HG03060 (cell line): ENCODE measurements at regions not wholly inside any gene's neighbourhood (a gene's known extent, or its start where the extent isn't known, plus 50 kb on each side); places are given as distances from the start of the nearest gene placed in this dataset.
"Not testable (repeated sequence)": the region's sequence is repeated elsewhere in the genome, so short reads cannot be mapped to it uniquely, and the experiment has no call there.

Experiments
- ATAC-seq: cut with Tn5 transposase; IDR thresholded peaks from one replicate; pipeline ENCODE4 v1.9.1; 2021; ENCODE audit warnings: low read depth, moderate number of reproducible peaks; ENCODE audit not compliant: unreplicated experiment

DNA sequence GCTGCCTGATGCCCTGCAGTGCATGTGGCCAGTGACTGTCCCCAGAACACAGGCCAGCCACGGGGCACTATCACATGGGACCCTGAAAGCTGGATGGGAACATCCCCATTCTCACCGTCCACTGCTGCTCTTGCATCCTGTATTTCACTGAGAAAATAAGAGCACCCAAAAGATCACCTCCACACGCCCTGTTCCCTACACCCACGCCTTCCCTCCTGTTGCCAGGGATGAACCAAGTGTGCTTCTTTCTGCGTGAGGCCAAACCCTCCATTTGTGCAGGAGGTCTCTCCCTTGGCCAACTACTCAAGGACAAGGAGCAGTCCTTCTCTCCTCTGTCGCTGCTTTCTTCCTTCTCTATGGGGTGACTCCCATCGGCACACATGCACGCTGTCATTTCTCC is 118.3 kb downstream of the LRRC37A3 start:
- not testable (repeated sequence) for ATAC-seq

DNA sequence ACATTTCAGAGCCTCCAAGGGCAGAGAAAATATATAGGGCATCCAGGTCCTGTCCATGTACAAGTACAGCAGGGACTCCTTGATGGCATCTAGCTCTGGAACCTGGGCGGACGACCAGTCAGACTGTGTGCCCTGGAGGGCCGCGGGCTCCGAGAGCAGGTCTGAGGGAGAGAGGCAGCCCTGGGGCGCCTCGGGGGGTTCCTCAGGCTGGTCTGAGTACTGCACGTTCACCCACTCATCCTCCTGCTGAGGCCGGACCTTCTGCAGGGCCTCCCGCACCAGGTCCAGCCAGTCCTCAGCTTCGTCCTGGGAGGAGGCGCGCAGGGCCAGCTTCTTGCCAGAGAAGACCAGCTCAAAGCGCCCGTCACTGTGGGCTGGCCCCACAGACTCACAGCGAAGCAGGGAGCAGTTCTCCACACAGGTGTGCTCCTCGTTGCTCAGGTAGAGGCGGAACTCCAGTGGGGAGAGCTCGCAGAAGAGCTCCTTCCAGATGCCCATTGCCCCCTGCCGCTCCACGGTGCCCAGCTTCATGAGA is 118.8 kb downstream of the LRRC37A3 start:
- ATAC-seq: not testable (repeated sequence)

DNA sequence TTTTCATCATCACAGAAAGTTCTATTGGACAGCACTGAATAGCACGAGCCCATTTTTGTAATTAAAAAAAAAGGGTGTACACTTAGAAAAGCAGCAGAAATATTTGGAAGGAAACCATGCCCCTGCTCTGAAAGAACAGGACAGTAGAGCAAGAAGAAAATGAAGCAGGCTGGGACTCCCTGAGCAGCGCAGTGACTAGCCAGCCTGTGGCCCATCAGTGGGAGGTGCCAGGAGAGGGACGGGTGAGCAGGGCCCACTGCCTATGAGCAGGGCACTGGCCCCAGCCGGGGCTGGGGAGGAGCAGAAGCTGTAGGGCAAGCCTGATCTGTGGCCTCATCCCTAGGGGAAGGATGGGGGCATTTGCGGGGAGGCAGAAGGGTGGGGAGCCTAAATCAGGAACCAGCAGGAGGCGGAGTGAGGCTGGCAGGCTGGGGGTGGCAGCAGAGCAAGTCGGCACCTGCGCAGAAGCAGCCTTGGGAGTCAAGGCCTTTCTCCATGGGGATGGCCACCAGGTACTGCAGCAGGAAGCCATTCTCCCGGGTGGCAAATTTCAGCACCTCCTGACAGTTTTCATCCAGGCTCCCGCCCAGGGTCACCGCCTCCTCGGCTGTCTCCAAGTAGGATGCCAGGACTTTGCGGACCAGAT is 119.6 kb downstream of the LRRC37A3 start:
- not testable (repeated sequence) for ATAC-seq

DNA sequence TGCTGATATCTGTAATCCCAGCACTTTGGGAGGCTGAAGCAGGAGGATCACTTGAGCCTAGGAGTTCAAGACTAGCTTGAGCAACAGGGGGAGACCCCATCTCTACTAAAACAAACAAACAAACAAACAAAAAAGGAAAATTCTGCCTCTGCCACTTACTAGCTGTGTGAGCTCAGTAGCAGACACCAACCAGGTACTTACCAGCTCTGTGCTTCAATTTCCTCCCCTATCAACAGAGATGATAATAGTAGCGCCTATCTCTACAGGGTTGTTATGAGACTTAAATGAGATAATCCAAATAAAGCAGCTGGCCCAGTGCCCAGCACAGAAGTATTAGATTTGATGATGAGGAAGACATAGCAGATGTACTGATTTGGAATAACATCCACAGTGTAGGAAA is 120.3 kb downstream of the LRRC37A3 start:
- not testable (repeated sequence) for ATAC-seq

DNA sequence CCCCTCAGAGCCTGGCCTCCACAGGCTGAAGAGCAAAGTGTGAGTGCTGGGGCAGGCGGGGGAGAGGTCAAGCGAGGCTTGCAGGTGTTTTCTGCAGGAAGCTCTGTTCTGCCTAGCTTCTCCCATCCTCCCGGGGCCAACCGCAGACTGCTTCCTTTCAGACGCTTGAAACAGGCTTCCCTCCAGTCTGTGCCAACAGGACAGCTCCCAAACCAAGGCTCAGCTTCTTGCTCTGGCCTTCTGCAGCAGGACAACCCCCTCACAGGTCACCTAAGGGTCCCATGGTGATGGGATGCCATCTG is 120.8 kb downstream of the LRRC37A3 start:
- ATAC-seq: not testable (repeated sequence)

DNA sequence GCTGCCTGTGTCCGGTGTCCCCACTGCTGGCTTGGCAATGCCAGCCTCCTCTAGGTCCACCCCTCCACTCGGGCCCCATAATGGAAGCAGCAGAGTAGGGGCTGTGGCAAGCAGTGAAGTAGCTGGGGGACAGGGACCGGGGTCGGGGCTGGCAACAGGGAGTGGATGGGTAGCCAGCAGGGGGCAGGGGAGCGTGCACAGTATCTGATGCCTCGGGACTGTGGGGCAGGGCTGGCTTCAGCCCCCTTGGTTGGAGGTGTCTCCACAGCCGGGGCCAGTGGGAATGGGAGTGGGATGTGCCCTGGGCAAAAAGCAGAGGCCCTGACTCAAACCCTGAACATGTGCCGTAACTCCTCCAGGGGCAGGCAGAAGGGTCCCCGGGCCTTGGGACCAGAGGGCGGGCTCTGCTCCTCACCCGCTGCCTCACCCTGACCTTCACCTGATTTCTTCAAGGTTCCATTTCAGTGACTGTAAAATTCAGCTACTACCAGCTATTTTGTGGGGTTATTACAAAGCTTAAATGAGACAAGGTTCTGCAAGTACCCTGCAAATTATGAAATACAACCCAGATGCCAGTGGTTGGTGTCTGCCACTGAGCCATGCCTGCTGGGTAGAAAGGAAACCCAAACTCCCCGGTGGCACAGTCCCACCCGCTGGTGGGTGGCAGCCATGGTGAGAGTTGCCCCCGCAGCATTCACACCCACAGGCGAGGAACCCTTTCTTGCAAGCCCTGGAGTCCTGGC is 121.4 kb downstream of the LRRC37A3 start:
- ATAC-seq: not testable (repeated sequence)

DNA sequence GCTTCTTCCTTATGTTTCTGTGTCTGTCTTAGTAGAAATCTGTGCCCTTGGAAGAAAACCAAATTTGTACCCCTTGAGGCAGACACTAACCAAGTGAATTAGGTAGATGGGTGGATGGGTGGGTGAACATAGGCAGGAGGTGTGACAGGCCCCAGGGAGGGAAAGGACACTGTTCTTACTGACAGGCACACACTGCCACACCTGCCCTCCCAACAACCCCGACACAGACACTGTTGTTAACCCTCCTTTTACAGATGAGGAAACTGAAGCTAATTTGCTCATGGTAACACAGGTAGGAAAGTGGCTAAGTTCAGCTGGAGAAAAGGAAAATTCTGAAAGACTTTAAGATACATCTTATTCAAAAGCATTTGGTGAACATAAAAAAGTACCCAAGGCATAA is 123.9 kb downstream of the LRRC37A3 start:
- not testable (repeated sequence) for ATAC-seq

DNA sequence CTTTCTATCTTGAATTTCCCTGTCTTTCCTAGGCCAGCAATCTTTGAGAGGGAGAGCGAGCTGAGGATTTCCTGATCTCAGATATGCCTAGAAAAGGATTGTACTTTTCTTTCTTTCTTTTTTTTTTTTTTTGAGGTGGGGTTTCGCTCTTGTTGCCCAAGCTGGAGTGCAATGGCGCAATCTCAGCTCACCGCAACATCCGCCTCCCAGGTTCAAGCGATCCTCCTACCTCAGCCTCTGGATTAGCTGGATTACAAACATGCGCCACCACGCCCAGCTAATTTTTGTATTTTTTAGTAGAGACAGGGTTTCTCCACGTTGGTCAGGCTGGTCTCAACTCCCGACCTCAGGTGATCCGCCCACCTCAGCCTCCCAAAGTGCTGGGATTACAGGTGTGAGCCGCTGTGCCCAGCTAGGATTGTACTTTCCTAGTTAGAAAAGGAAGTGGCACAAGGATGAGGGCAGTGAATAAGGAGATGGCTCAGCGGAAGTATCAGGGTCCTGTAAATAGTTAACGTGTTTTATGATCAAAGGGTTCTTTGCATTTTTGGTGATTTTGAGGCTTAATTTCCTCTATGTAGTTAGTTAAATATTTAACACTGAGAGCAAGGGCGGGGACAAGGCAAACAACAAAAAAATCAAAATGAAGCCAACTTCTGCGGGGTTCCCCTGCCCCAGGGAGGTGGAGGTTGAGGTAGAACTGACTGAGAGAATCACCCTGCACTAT is 124.6 kb downstream of the LRRC37A3 start:
- ATAC-seq: not testable (repeated sequence)

DNA sequence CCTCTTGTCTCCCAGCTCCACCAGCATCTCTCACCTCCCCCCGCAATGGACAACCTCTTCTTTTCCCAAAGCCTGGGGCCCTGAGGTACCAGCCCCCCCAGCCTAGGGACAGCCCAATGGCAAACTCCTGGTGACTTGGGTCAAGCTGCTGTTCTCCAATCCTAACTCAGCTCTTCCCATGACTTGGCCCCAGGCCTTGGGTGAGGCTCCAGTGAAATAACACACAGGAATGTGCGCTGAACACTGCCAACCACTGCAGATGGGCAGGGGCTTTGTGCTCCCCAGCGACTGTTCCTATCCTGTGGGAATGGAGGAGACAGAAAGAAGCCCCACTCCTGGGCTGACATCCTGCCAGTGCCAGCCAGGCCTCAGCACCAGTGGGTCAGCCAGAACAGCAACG is 125.2 kb downstream of the LRRC37A3 start:
- not testable (repeated sequence) for ATAC-seq

DNA sequence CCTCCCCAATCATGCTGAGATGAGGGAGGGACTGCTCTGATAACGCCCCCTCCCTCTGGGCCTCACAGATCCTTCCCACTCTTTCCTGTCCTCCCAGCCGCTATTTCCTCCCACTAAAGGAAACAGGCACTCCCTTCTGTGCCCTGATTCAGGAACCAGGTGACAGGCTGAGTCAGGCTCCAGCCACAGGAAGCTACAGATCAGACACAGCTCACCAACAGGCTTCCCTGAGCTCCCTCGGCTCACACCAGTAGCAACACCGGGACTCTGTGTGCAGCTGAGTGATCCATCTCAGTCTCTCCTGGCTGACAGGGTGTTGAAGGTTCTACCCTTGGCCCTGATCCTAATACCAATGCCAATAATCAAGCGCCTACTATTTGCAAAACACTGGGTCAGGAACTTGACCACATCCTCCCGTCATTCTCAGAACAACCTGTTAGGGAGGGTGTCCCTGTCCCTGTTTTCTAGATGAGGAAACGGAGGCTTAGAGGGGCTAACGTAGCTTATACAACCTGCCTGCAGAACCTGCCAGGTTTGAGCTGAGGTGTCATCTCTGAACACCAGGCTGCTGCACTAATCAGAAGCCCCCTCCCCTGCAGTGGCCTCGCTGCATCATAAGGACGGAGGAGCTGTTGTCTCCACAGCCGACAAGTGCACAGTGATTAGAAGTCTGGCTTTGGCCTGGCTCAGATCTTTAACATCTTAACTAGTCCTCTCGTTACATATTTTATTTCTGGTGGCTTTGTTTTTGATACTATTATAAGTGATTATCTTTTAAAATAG is 126.3 kb downstream of the LRRC37A3 start:
- not testable (repeated sequence) for ATAC-seq

DNA sequence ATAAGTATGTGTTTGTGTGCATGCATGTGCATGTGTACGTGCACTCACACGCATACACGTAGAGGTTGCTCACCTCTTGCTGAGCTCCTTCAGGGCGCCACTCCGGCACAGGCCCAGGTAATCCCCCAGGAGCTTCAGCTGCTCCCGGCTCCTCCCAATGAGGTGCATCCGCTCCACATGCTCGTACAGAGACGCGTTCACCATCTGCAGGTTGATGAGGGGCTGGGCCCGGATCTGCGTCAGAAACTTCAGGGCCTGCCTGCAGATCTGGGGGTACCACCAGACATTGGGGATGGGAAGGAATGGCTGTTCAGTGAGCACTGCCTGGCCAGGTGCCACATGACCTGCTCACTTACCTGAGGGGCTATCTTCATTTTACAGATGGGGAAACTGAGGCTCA is 127.0 kb downstream of the LRRC37A3 start:
- ATAC-seq: not testable (repeated sequence)

DNA sequence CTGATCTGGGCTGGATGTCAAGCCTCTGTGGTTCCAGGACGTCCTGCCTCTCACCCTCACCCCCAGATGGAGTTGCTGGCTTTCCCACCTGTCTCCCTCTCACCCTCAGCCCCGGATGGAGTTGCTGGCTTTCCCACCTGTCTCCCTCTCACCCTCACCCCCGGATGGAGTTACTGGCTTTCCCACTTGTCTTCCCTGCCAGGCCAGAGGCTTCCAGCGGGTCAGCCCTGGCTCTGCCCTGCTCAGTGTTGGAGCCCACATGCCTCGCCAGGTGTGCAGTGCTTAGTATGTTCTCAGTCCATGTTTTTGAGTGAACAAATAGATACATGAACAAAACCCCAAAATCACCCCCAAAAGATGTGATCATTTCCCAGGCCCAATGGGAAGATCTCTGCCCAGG is 127.6 kb downstream of the LRRC37A3 start:
- not testable (repeated sequence) for ATAC-seq

DNA sequence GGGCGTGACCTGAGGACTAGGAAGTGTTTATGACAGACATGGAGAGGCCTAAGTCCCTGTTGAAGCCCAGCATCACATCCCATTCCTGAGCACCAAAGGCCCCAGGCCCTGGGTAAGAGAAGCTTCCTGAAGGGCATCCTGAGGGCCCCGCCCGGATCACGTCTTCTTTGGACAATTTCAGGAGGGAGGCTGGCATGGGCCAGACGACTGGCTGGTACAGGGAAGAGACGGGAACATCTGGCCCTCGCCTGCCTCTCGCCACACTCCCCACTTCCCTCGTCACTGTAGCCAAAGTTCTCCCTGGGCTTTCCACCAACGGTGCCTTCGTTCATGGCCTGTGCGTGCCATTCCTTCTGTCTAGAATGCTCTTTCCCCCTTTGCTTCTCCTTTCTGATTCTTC is 128.1 kb downstream of the LRRC37A3 start:
- ATAC-seq: not testable (repeated sequence)

DNA sequence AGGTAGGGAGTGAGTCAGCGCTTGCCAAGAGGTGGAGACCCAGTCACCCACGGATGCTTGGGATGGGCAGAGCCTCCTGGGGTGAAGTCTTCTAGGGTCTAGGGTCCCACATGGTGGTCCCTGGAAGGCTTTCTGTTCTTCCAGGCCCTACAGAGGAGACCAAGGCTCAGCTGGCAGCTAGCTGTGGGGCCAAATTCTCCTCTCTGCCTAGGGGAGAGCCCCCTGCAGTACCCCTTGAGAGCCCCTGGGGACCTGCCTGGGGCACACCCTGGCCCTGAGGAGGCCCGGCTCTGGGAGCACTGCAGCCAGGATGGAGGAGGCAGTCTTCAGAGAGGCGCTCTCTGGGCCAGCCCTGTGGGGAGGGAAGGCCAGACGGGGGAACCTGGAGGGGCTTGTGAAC is 128.6 kb upstream of the SMURF2 start:
- ATAC-seq: not testable (repeated sequence)

DNA sequence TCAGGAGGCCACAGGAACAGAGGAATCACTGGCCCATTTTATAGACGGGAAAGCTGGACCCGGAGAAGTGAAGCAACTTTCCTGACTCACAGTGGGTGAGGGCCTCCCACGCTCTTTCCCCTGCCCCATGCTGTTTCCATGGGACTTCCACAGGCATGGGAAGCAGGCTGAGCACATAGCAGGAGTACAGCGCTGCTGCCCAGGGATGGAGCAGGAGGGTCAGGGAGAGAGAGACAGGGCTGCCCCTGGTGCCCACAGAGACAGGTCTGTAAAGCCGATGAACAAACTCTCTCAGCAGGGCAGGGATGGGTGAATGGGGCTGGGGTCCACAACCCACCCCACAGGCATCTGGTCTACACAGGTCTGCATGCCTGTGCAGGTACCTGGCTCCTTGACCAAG is 128.1 kb upstream of the SMURF2 start:
- not testable (repeated sequence) for ATAC-seq

DNA sequence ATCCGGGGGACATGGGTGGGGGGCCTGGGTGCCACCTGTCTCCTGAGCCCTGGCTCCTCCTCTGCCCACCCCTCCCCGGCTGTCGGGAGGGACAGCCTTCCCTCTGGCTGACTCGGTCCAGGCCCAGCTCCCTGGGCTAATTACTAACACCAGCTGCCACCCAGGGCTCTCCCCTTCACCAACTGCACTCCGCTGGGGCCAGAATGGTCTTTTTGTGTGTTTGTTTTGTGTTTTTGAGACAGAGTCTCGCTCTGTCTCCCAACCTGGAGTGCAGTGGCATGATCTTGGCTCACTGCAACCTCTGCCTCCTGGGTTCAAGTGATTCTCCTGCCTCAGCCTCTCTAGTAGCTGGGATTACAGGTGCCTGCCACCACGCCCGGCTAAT is 126.9 kb upstream of the SMURF2 start:
- not testable (repeated sequence) for ATAC-seq

DNA sequence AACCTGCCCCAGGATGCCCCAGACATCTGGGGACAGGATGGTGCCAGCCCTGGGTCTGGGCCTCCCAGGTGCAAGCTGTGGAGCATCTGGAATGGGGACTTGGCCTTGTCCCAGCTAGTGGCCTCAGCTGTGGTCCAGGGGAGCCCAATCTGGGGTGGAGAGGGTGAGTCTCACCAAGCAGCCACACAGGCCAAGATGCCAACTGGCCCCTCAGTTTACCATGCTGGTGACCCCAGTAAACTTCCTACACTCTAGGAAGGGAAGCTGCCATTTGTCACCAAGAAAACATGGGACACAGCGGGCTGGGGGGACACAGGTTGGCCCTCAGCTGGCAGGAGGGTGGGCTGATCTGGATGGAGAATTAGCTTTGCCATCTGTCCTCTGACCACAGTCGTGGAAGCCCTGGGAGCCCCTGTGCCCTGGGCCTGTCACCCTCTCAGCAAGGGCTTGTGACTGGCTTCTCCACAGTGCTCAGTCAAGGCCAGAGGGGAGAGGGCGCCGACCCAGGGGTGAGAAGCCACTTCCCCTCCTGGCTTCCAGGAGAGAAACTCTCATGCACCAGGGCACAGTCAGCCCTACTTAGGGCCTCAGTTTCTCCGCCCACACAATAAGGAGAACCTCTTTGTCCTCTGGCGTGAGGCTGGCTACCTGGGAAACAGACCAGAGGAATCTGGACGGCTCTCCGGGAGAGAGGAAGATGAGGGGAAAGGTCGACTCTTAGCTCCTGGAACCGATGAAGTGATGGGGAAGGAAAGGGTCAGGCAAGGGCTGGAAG is 126.4 kb upstream of the SMURF2 start:
- ATAC-seq: no peak

DNA sequence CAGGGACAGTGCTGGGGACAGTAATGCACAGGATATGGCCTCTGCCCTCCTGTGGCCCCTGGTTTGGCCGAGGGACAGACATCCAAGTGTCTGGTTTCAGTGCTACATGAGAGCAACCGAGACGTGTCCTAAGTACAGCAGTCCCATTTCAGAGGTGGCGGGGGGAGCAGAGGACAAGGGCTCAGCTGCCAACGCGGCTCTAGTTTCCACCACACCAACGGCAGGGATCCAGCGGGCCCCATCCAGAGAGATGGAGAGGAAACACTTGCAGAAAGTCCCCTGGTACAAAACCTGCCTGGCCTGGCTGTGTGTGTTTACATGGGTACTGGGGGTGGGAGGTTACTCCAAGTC is 125.8 kb upstream of the SMURF2 start:
- ATAC-seq: no peak

DNA sequence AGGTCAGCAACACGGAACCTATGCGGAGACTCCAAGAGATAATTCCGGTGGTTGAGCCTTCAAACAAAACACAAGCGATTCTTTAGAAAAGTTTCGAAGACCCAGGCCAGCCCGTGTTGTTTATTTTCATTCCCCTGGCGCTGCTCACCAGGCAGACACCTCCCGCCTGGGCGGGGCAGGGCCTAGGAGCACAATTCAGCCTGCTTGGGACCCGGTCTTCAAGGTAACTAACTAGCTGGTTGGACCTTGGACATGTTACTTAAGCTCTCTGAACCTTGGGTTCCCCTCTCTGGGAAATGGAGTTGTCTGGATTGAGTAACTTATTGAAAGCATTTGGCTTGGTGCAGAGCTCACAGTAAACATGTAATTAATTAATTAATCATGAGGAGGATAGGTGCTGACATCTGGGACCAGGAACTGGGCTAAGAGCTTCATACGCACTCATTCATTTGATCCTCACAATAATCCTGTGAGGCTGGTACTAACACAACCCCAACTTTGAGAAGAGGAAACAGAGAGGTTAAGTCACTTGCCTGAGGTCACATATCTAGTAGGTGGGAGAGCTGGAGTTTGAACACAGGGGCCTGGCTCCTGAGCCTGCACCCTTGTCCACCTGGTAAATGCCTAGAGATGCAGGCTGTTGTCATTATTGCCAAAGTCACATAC is 125.3 kb upstream of the SMURF2 start:
- ATAC-seq: no peak
